Neural crest cell (in vitro differentiated cells): ENCODE measurements at regions not wholly inside any gene's neighbourhood (a gene's known extent, or its start where the extent isn't known, plus 50 kb on each side); places are given as distances from the start of the nearest gene placed in this dataset.
"Not testable (repeated sequence)": the region's sequence is repeated elsewhere in the genome, so short reads cannot be mapped to it uniquely, and the experiment has no call there.

ENCODE experiments used
- DNase-seq: peaks from one replicate; pipeline ENCODE4 v3.0.0; 2021; ENCODE audit warnings: low read depth, mixed read lengths, low spot score
- H3K27ac Mint-ChIP-seq: one replicate; pipeline ENCODE4 v1.8.0; 2021; ENCODE audit warnings: mild to moderate bottlenecking, mixed read lengths; ENCODE audit not compliant: unreplicated experiment
- H3K27me3 Mint-ChIP-seq: 2 replicates; pipeline ENCODE4 v1.8.0; 2021; ENCODE audit warnings: low read depth, mild to moderate bottlenecking, mixed read lengths
- H3K36me3 Mint-ChIP-seq: 2 replicates; pipeline ENCODE4 v1.8.0; 2021; ENCODE audit warnings: low read depth, mild to moderate bottlenecking, mixed read lengths
- H3K4me1 Mint-ChIP-seq: 2 replicates; pipeline ENCODE4 v1.8.0; 2021; ENCODE audit warnings: mixed read lengths
- H3K4me3 Mint-ChIP-seq: one replicate; pipeline ENCODE4 v1.8.0; 2021; ENCODE audit warnings: mild to moderate bottlenecking, mixed read lengths
- H3K9me3 Mint-ChIP-seq: 2 replicates; pipeline ENCODE4 v1.8.0; 2021; ENCODE audit warnings: mixed read lengths
- TF ChIP-seq, protein P1 (sequence below): fragments of 200-600 bp; sonication (generic); conservative IDR thresholded peaks from 2 replicates; pipeline ENCODE4 v1.5.0; 2021; ENCODE audit warnings: antibody characterized with exemption, mild to moderate bottlenecking

DNA sequence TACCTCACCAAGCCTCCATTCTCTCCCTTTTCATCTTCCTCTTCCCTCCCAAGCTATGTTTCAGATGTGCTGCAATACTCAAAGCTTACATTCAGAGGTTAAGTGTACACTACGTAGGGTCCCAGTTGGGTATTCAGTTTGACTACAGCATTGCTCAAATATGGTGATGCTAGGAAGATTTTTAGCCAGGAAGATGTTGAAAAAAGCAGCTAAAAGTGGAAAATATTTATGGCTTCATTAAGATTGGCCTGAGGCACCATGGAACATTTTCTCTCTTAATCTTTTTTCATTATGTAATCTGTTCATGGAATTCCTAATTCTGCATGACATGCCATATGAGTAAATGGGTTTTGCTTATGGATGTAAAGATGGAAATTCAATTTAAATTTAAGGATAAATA lies 72.0 kb upstream of the ABCB5 start:
- Mint-ChIP-seq H3K4me1 (no peaks in the 10 kb centered on the region), H3K4me3 (no peak overlapping the region), H3K9me3 (peaks cover 10% of the 10 kb centered on the region), H3K36me3 (peaks cover 4% of the 10 kb centered on the region), H3K27ac (no peak overlapping the region), H3K27me3 (no peaks in the 10 kb centered on the region)
- DNase-seq: no peak
- TF ChIP-seq, protein P1, sequence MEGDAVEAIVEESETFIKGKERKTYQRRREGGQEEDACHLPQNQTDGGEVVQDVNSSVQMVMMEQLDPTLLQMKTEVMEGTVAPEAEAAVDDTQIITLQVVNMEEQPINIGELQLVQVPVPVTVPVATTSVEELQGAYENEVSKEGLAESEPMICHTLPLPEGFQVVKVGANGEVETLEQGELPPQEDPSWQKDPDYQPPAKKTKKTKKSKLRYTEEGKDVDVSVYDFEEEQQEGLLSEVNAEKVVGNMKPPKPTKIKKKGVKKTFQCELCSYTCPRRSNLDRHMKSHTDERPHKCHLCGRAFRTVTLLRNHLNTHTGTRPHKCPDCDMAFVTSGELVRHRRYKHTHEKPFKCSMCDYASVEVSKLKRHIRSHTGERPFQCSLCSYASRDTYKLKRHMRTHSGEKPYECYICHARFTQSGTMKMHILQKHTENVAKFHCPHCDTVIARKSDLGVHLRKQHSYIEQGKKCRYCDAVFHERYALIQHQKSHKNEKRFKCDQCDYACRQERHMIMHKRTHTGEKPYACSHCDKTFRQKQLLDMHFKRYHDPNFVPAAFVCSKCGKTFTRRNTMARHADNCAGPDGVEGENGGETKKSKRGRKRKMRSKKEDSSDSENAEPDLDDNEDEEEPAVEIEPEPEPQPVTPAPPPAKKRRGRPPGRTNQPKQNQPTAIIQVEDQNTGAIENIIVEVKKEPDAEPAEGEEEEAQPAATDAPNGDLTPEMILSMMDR: no peak

DNA sequence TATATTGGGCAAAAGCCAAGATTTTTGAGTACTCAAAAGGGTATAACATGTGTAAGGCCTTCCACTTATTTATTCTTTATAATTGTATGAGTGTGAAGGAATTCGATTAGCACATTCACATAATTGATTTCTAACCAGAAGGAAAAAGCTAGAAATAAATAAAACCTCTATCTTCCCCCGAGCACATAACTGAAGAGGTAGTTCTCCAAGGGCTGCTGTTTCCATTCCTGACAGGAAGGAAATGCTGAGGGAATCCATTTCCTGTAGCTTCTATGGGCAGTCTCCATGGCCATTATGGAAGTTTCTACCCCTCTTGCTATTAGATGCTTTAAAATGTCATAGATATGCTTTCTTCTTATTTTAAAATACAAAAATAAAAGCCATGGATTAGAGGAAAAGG lies 70.5 kb upstream of the ABCB5 start:
- H3K9me3 Mint-ChIP-seq: peaks cover 8% of the 10 kb centered on the region
- peaks cover 4% of the 10 kb centered on the region for H3K36me3 Mint-ChIP-seq
- DNase-seq: no peak
- H3K27me3 Mint-ChIP-seq: no peaks in the 10 kb centered on the region
- TF ChIP-seq, protein P1: no peak
- H3K4me3 Mint-ChIP-seq: no peak overlapping the region
- H3K27ac Mint-ChIP-seq: no peak overlapping the region
- H3K4me1 Mint-ChIP-seq: no peaks in the 10 kb centered on the region

DNA sequence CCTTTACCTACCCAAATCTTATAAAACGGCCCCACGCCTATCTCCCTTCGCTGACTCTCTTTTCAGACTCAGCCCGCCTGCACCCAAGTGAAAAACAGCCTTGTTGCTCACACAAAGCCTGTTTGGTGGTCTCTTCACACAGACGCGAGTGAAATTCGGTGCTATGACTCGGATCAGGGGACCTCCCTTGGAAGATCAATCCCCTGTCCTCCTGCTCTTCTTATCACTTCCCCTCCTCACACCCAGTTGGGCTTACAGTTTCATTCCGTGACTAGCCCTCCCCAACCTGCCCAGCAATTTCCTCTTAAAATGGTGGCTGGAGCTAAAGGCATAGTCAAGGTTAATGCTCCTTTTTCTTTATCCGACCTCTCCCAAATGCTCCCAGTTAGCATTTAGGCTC lies 68.5 kb upstream of the ABCB5 start:
- not testable (repeated sequence) for H3K9me3 Mint-ChIP-seq, H3K4me1 Mint-ChIP-seq, H3K4me3 Mint-ChIP-seq, H3K27me3 Mint-ChIP-seq, DNase-seq, H3K36me3 Mint-ChIP-seq
- H3K27ac Mint-ChIP-seq: peak overlapping the region; percentile 8

DNA sequence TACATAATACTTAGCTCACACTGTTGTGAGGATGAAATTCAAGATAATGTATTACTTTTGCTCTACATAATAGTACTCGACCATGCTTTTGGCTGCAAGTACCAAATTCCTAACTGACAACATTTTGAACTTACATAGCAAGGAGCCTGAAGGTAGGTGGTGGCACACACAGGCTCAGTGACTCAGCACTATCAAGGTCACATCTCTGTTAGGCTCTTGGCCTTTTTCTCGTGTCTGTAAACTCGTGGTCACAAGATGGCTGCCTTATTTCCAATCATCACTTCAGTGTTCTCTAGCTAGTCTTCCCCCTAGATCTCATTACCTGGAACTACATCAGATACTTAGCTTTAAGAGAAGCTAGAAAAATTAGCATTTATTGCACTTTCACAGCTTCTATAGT lies 61.4 kb upstream of the ABCB5 start:
- H3K27ac Mint-ChIP-seq: no peak overlapping the region
- TF ChIP-seq, protein P1: no peak
- no peak for DNase-seq
- H3K27me3 Mint-ChIP-seq: no peaks in the 10 kb centered on the region
- H3K4me1 Mint-ChIP-seq: no peaks in the 10 kb centered on the region
- H3K9me3 Mint-ChIP-seq: peaks cover 7% of the 10 kb centered on the region
- peaks cover 2% of the 10 kb centered on the region for H3K36me3 Mint-ChIP-seq
- H3K4me3 Mint-ChIP-seq: no peak overlapping the region

DNA sequence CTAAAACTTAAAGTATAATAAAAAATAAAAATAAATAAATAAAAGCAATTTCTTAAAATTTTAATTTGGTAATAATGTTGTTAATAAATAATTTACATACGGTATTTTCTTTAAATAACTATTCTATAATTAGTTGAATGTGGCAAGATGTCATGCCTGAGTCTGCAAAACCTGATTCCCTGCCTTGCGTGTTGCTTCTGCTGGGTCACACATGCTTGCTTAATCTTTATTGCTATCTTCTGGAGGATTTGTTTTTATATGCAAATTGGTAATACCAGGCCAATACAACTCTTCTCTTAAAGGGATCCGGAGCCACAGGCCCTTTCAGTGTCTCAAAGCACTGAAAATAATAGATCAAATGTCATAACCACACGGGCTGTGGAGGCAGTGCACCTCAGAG lies 59.4 kb upstream of the ABCB5 start:
- no peak for DNase-seq
- Mint-ChIP-seq H3K4me1 (peaks cover under 1% of the 10 kb centered on the region), H3K9me3 (peaks cover 7% of the 10 kb centered on the region), H3K36me3 (peaks cover 2% of the 10 kb centered on the region), H3K27ac (no peak overlapping the region), H3K4me3 (no peak overlapping the region), H3K27me3 (no peaks in the 10 kb centered on the region)
- TF ChIP-seq, protein P1: no peak

DNA sequence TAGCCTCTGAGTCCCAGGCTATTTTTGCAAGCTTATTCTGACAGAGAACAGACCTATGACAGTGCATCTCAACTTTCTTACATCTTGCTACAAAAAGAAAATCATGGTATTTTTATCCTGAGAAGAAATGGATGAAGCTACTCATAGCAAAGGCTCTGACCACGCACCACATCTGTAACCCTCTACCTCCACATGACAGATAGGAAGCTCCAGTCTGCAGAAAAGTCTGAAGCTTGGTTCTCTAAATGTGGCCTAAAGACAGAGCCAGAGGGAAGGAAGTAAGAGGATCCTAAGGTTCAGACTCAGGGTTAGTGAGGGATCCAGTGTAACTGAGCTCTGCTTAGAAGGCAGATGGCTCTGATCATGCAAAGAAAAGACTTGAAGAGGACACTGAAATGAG lies 58.4 kb upstream of the ABCB5 start:
- Mint-ChIP-seq H3K4me1 (peaks cover 11% of the 10 kb centered on the region), H3K27ac (no peak overlapping the region), H3K27me3 (no peaks in the 10 kb centered on the region), H3K4me3 (no peak overlapping the region), H3K9me3 (peaks cover 7% of the 10 kb centered on the region), H3K36me3 (peaks cover 2% of the 10 kb centered on the region)
- no peak for DNase-seq
- TF ChIP-seq, protein P1: no peak
